Liver (tissue), 8 donors: ENCODE measurements at regions not wholly inside any gene's neighbourhood (a gene's known extent, or its start where the extent isn't known, plus 50 kb on each side); places are given as distances from the start of the nearest gene placed in this dataset.

Experiments used
- DNase-seq: peaks from one replicate; pipeline ENCODE4 v3.0.0-alpha.2; 2017; ENCODE audit warnings: low spot score
- H3K27ac ChIP-seq, 2 donors: one replicate each; pipeline ENCODE4 v1.7.0; 2013; ENCODE audit warnings: inconsistent platforms in 2 of 2, low read length in 2 of 2, control low read depth in 1 of 2, low read depth in 1 of 2, mild to moderate bottlenecking in 1 of 2
- H3K27me3 ChIP-seq, 4 donors: one replicate each; pipeline versions ENCODE4 v1.6.1 to v1.7.0; 2013; ENCODE audit warnings: low read length in 3 of 4, inconsistent platforms in 1 of 4, mild to moderate bottlenecking in 1 of 4, moderate library complexity in 1 of 4; ENCODE audit not compliant: control insufficient read depth in 4 of 4, insufficient read depth in 4 of 4
- H3K36me3 ChIP-seq, 4 donors: one replicate each; pipeline versions ENCODE4 v1.6.1 to v1.7.0; 2013; ENCODE audit warnings: low read length in 3 of 4, mild to moderate bottlenecking in 3 of 4, low read depth in 1 of 4, moderate library complexity in 1 of 4; ENCODE audit not compliant: control insufficient read depth in 4 of 4, insufficient read depth in 3 of 4
- H3K4me1 ChIP-seq, 4 donors: one replicate each; pipeline versions ENCODE4 v1.6.1 to v1.7.0; 2013; ENCODE audit warnings: low read length in 3 of 4, mild to moderate bottlenecking in 3 of 4, moderate library complexity in 1 of 4; ENCODE audit not compliant: control insufficient read depth in 4 of 4, insufficient read depth in 4 of 4
- H3K4me3 ChIP-seq, 3 donors: one replicate each; pipeline versions ENCODE4 v1.6.1 to v1.7.0; 2013; ENCODE audit warnings: low read length in 3 of 3, control low read depth in 1 of 3, low read depth in 1 of 3, mild to moderate bottlenecking in 1 of 3
- H3K9ac ChIP-seq, 2 donors: one replicate each; pipeline ENCODE4 v1.7.0; 2013; ENCODE audit warnings: low read length in 2 of 2, mild to moderate bottlenecking in 2 of 2, moderate library complexity in 2 of 2, control low read depth in 1 of 2, low read depth in 1 of 2
- H3K9me3 ChIP-seq, 4 donors: one replicate each; pipeline versions ENCODE4 v1.6.1 to v1.7.0; 2013; ENCODE audit warnings: low read length in 3 of 4; ENCODE audit not compliant: control insufficient read depth in 4 of 4
- ATF3 ChIP-seq: IDR thresholded peaks from 2 replicates; pipeline ENCODE4 v1.6.1; 2016; ENCODE audit warnings: antibody characterized with exemption
- CTCF ChIP-seq: fragments of 150-350 bp; IDR thresholded peaks from 2 replicates; pipeline ENCODE4 v1.5.1; 2017; ENCODE audit warnings: improper control_type of control experiment, low read depth, low read length; ENCODE audit not compliant: missing input control
- EGR1 ChIP-seq, 2 donors: IDR thresholded peaks; 2 replicates each; pipeline ENCODE4 v1.6.1; 2016 to 2018; ENCODE audit warnings: antibody characterized with exemption in 2 of 2, low read depth in 2 of 2
- FOXA1 ChIP-seq: IDR thresholded peaks from 2 replicates; pipeline ENCODE4 v1.6.1; 2016; ENCODE audit warnings: antibody characterized with exemption
- FOXA2 ChIP-seq: IDR thresholded peaks from 2 replicates; pipeline ENCODE4 v1.6.1; 2016; ENCODE audit warnings: antibody characterized with exemption
- GABPA ChIP-seq, 2 donors: IDR thresholded peaks in 1 of 2; conservative IDR thresholded peaks in 1 of 2; 2 replicates each; pipeline ENCODE4 v1.6.1; 2016; ENCODE audit warnings: antibody characterized with exemption in 2 of 2, mild to moderate bottlenecking in 1 of 2, moderate library complexity in 1 of 2
- HNF4A ChIP-seq, 2 donors: conservative IDR thresholded peaks; 2 replicates each; pipeline ENCODE4 v1.6.1; 2016; ENCODE audit warnings: antibody characterized with exemption in 2 of 2, mild to moderate bottlenecking in 2 of 2
- HNF4G ChIP-seq: IDR thresholded peaks from 2 replicates; pipeline ENCODE4 v1.6.1; 2016; ENCODE audit warnings: antibody characterized with exemption
- JUND ChIP-seq, 2 donors: IDR thresholded peaks; 2 replicates each; pipeline ENCODE4 v1.6.1; 2016; ENCODE audit warnings: antibody characterized with exemption in 2 of 2
- MAX ChIP-seq: IDR thresholded peaks from 2 replicates; pipeline ENCODE4 v1.6.1; 2016; ENCODE audit warnings: antibody characterized with exemption
- NR2F2 ChIP-seq: IDR thresholded peaks from 2 replicates; pipeline ENCODE4 v1.6.1; 2016; ENCODE audit warnings: antibody characterized with exemption
- RAD21 ChIP-seq, 2 donors: IDR thresholded peaks; 2 replicates each; pipeline ENCODE4 v1.6.1; 2016; ENCODE audit warnings: antibody characterized with exemption in 2 of 2, mild to moderate bottlenecking in 2 of 2
- REST ChIP-seq: IDR thresholded peaks from 2 replicates; pipeline ENCODE4 v1.6.1; 2016; ENCODE audit warnings: antibody characterized with exemption, mild to moderate bottlenecking
- RXRA ChIP-seq, 2 donors: IDR thresholded peaks; 2 replicates each; pipeline ENCODE4 v1.6.1; 2017 to 2018; ENCODE audit warnings: antibody characterized with exemption in 2 of 2, mild to moderate bottlenecking in 1 of 2
- SP1 ChIP-seq: IDR thresholded peaks from 2 replicates; pipeline ENCODE4 v1.6.1; 2018; ENCODE audit warnings: antibody characterized with exemption, mild to moderate bottlenecking
- TAF1 ChIP-seq: conservative IDR thresholded peaks from 2 replicates; pipeline ENCODE4 v1.6.1; 2016; ENCODE audit warnings: antibody characterized with exemption, mild to moderate bottlenecking
- YY1 ChIP-seq: IDR thresholded peaks from 2 replicates; pipeline ENCODE4 v1.6.1; 2016; ENCODE audit warnings: antibody characterized with exemption, mild to moderate bottlenecking
- ZBTB33 ChIP-seq: IDR thresholded peaks from 2 replicates; pipeline ENCODE4 v1.6.1; 2016; ENCODE audit warnings: antibody characterized with exemption
- WGBS: extraction: QIAGEN DNeasy Blood & Tissue Kit; methylation state at CpG from one replicate; pipeline ENCODE4 v1.1.7; 2013; 5-methylcytosine and 5-hydroxymethylcytosine counted together
- donor health status: healthy.
- donor health status: healthy.
- donor health status: healthy.
- donor health status: healthy.
- donor health status: healthy.

- TF ChIP-seq RXRA (IDR thresholded peaks at IDR 0.05) (no peak), MAX (no peak), HNF4A (conservative IDR thresholded peaks at IDR 0.05) (no peak), EGR1 (IDR thresholded peaks at IDR 0.05; ENCODE audit: low read depth in 2 of 2) (no peak), YY1 (no peak), JUND (IDR thresholded peaks at IDR 0.05) (no peak), NR2F2 (no peak), HNF4G (no peak), SP1 (no peak), RAD21 (IDR thresholded peaks at IDR 0.05) (no peak)
- Histone ChIP-seq H3K27ac (no peak overlapping the region), H3K27me3 (peaks cover 0 to 3% (median 0%) of the 10 kb centered on the region in 4 donors), H3K9me3 (no peaks in the 10 kb centered on the region), H3K4me1 (no peaks in the 10 kb centered on the region), H3K4me3 (no peak overlapping the region), H3K36me3 (no peaks in the 10 kb centered on the region), H3K9ac (no peak overlapping the region)
- no peak for DNase-seq
Observed at GRCh38 chr9:31359071-31359470, 1025.4 kb upstream of the ACO1 start.

- no peaks in the 10 kb centered on the region for H3K9me3 ChIP-seq
- no peaks in the 10 kb centered on the region for H3K36me3 ChIP-seq
- no peak for DNase-seq
- H3K27me3 ChIP-seq, result no peaks in the 10 kb centered on the region
- no peaks in the 10 kb centered on the region for H3K4me1 ChIP-seq
- 73% methylated on average over 5 of the region's 5 CpGs for WGBS
- no peak for TF ChIP-seq FOXA2
- no peak for TF ChIP-seq SP1
- TF ChIP-seq REST, result no peak
- TF ChIP-seq RAD21 (IDR thresholded peaks at IDR 0.05), result no peak
- TF ChIP-seq ATF3, result no peak
- TF ChIP-seq MAX, result no peak
- TF ChIP-seq FOXA1, result no peak
- TF ChIP-seq GABPA (IDR thresholded peaks at IDR 0.05 in 1 of 2, conservative IDR thresholded peaks at IDR 0.05 in 1 of 2), result no peak
- TF ChIP-seq HNF4G, result no peak
- TF ChIP-seq CTCF, result no peak
- no peak for TF ChIP-seq NR2F2
- TF ChIP-seq TAF1, result no peak
- TF ChIP-seq YY1, result no peak
- TF ChIP-seq JUND (IDR thresholded peaks at IDR 0.05), result no peak
- no peak for TF ChIP-seq HNF4A (conservative IDR thresholded peaks at IDR 0.05)
- TF ChIP-seq EGR1 (IDR thresholded peaks at IDR 0.05; ENCODE audit: low read depth in 2 of 2), result no peak
- TF ChIP-seq ZBTB33, result no peak
- TF ChIP-seq RXRA (IDR thresholded peaks at IDR 0.05), result no peak
- no peak overlapping the region for H3K4me3 ChIP-seq
- no peak overlapping the region for H3K9ac ChIP-seq
- H3K27ac ChIP-seq, result no peak overlapping the region
Observed at GRCh38 chr9:31364171-31364570, 1020.3 kb upstream of the ACO1 start.
